ENCODE measurements at regions not wholly inside any gene's neighbourhood (a gene's known extent, or its start where the extent isn't known, plus 50 kb on each side); places are given as distances from the start of the nearest gene placed in this dataset.

DNA sequence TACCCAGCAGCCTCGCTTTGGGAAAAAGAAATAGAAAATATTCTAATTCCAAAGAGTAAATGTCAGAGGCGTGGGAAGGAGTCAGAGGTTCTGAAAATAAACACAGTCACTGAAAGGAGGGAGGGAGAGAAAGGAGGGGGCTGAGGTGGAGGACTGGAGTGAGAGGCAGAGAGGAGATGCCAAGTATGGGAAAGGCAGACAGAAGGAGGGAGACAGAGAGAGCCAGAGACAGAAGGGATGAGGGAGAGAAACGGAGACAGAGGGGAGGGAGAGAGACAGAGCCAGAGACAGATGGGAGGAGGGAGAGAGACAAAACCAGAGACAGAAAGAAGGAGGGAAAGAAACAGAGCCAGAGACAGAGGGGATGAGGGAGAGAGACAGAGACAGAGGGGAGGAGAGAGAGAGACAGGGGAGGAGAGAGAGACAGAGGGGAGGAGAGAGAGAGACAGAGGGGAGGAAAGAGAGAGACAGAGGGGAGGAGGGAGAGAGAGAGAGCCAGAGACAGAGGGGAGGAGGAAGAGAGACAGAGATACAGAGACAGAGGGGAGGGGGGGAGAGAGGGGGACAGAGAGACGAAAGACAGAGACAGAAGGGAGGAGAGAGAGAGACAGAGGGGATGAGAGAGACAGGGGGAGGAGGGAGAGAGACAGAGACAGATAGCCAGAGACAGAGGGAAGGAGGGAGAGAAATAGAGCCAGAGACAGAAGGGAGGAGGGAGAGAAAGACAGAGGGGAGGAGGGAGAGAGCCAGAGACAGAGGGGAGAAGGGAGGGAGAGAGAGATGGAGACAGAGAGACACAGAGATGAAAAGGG, 525.5 kb downstream of the MATN1 start:
- no peaks in the 10 kb centered on the region for H3K4me1 Mint-ChIP-seq (ENCODE audit: low read depth)
- DNase-seq (ENCODE audit: low spot score, unreplicated experiment): no peak
- H3K4me3 Mint-ChIP-seq (ENCODE audit: low read depth): no peak overlapping the region
- no peak overlapping the region for H3K27ac Mint-ChIP-seq
- TF ChIP-seq, protein P1, sequence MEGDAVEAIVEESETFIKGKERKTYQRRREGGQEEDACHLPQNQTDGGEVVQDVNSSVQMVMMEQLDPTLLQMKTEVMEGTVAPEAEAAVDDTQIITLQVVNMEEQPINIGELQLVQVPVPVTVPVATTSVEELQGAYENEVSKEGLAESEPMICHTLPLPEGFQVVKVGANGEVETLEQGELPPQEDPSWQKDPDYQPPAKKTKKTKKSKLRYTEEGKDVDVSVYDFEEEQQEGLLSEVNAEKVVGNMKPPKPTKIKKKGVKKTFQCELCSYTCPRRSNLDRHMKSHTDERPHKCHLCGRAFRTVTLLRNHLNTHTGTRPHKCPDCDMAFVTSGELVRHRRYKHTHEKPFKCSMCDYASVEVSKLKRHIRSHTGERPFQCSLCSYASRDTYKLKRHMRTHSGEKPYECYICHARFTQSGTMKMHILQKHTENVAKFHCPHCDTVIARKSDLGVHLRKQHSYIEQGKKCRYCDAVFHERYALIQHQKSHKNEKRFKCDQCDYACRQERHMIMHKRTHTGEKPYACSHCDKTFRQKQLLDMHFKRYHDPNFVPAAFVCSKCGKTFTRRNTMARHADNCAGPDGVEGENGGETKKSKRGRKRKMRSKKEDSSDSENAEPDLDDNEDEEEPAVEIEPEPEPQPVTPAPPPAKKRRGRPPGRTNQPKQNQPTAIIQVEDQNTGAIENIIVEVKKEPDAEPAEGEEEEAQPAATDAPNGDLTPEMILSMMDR (IDR thresholded peaks at IDR 0.05; ENCODE audit: unreplicated experiment): no peak
- peaks cover 20% of the 10 kb centered on the region for H3K27me3 Mint-ChIP-seq
- H3K36me3 Mint-ChIP-seq (ENCODE audit: insufficient read depth): no peaks in the 10 kb centered on the region
- H3K9me3 Mint-ChIP-seq (ENCODE audit: low read depth): peaks cover 5% of the 10 kb centered on the region

DNA sequence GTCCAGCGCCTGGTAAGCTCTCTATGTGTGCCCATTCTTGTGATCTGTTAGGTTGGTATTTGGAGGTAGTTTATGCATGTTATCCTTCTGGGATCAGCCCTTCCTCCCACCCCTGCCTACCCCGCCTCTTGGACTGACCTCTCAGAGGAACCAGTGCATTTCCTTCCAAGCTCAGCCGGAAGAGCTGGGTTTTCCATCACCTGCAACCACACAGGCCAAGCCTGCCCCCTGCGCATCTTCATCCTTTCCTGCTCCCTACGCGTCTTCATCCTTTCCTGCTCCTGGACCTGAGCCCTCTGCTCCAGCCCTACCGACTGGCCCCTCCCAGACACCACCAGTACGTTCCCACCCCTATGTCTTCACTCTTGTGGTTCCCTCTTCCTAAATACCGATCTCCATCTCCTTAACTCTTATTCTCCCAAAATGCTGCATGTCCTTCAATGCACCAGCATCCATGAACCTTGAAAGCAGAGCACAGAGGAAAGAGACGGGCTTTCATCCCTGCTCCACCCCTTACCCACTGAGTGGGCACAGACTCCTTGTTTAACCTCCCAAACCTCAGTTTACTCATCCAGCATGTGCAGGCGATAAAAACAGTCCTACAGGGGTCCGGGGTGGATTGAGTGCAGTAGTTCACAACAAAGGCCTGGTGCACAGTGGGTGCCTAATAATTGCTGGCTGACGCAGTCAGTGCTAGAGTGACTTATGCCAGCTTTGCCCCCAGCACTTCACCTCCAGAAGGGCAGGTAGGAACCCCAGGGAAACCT, 526.3 kb downstream of the MATN1 start:
- DNase-seq (ENCODE audit: low spot score, unreplicated experiment): no peak
- Mint-ChIP-seq H3K4me3 (ENCODE audit: low read depth) (no peak overlapping the region), H3K4me1 (ENCODE audit: low read depth) (no peaks in the 10 kb centered on the region), H3K36me3 (ENCODE audit: insufficient read depth) (no peaks in the 10 kb centered on the region), H3K9me3 (ENCODE audit: low read depth) (peaks cover 5% of the 10 kb centered on the region), H3K27me3 (peaks cover 21% of the 10 kb centered on the region), H3K27ac (no peak overlapping the region)
- TF ChIP-seq, protein P1 (IDR thresholded peaks at IDR 0.05; ENCODE audit: unreplicated experiment): no peak

DNA sequence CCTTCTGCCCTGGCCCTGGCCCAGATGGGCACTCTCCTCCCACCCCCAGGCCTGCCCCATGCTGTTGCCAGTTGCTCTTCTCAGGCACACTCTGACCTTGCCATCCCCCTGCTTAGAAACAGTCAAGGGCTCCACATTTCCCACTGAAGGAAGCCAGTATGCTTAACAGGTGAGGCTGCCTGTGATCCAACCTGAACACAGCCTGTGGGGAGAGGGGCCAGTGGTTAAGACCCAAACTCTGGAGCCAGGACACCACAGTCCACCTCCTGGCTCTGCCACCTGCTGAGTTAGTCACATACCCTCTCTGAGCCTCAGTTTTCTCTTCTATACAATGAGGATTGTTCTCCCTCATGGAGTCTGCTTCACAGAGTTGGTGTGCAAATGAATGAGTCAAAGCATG, 526.9 kb downstream of the MATN1 start:
- H3K4me1 Mint-ChIP-seq (ENCODE audit: low read depth): no peaks in the 10 kb centered on the region
- peaks cover 5% of the 10 kb centered on the region for H3K9me3 Mint-ChIP-seq (ENCODE audit: low read depth)
- no peak overlapping the region for H3K4me3 Mint-ChIP-seq (ENCODE audit: low read depth)
- TF ChIP-seq, protein P1 (IDR thresholded peaks at IDR 0.05; ENCODE audit: unreplicated experiment): no peak
- no peaks in the 10 kb centered on the region for H3K36me3 Mint-ChIP-seq (ENCODE audit: insufficient read depth)
- no peak for DNase-seq (ENCODE audit: low spot score, unreplicated experiment)
- H3K27ac Mint-ChIP-seq: no peak overlapping the region
- H3K27me3 Mint-ChIP-seq: peaks cover 21% of the 10 kb centered on the region

DNA sequence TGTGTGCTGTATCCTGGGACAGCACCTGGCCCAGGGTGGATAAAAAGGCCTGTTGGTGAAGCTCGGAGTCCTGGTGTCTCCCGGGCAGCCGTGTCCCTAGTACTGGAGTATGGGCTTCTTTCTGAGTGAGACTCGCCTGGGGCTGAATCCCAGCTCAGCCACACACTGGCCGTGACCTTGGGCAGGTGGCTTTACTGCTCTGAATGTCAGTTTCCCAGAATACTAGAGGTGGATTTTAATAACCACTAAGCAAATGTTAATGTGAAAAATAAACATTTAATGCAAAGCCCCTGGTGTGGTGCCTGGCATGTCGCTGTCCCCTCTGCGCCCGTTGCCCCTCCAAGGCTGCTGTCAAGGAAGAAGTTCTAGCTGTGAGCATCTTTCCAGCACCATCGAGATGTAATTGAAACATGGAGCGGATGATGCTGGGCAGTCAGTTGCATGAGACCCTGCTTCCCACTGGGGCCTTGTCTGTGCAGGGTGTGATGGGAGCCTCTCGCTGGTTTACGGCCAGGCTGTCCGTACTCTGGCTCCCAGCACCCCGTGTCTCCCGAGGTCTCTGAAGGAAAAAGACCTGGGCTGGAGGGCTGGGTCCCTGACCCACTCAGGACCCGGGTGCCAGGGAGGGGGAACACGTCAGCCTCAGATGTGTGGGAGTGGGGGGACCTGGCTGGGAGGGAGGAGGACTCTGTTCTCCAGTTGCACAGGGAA, 527.8 kb downstream of the MATN1 start:
- Mint-ChIP-seq H3K27ac (no peak overlapping the region), H3K9me3 (ENCODE audit: low read depth) (peaks cover 5% of the 10 kb centered on the region), H3K36me3 (ENCODE audit: insufficient read depth) (no peaks in the 10 kb centered on the region), H3K4me1 (ENCODE audit: low read depth) (no peaks in the 10 kb centered on the region), H3K4me3 (ENCODE audit: low read depth) (no peak overlapping the region), H3K27me3 (peaks cover 21% of the 10 kb centered on the region)
- TF ChIP-seq, protein P1 (IDR thresholded peaks at IDR 0.05; ENCODE audit: unreplicated experiment): no peak
- DNase-seq (ENCODE audit: low spot score, unreplicated experiment): no peak

DNA sequence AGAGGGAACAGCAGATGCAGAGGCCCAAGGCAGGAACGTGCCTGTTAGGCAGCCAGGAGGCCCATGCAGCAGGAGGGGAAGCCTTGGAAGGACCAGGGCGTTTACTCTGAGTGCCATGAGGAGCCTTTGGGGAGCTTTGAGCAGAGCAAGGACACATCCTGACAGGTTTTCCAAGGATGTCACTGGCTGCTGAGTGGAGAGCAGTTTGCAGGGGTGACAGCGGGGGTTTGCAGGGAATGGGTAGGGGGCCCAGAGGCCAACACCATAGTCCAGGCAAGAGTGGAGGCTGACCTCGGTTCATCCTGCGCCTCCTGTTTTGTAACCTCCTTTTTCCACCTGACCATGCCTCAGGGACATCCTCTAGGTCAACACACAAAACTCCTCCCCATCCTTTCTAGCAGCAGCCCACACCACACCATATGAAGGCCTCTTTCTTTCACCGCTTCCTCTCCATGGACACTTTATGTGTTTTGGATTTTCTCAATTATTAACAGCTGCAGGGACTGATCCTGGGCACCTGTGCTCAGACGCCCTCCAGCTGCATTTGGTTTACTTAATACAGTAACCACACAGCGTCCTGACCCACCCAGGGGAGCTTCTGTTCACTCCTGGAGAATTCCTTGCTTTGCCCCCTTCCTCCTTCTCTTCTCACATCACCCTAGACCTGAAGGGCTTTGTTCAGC, 528.5 kb downstream of the MATN1 start:
- Mint-ChIP-seq H3K36me3 (ENCODE audit: insufficient read depth) (no peaks in the 10 kb centered on the region), H3K27ac (no peak overlapping the region), H3K4me1 (ENCODE audit: low read depth) (no peaks in the 10 kb centered on the region), H3K4me3 (ENCODE audit: low read depth) (no peak overlapping the region), H3K9me3 (ENCODE audit: low read depth) (no peaks in the 10 kb centered on the region), H3K27me3 (peaks cover 23% of the 10 kb centered on the region)
- TF ChIP-seq, protein P1 (IDR thresholded peaks at IDR 0.05; ENCODE audit: unreplicated experiment): no peak
- no peak for DNase-seq (ENCODE audit: low spot score, unreplicated experiment)

All from progenitor cell of endocrine pancreas (in vitro differentiated cells).